ENCODE measurements at regions not wholly inside any gene's neighbourhood (a gene's known extent, or its start where the extent isn't known, plus 50 kb on each side); places are given as distances from the start of the nearest gene placed in this dataset.

DNA sequence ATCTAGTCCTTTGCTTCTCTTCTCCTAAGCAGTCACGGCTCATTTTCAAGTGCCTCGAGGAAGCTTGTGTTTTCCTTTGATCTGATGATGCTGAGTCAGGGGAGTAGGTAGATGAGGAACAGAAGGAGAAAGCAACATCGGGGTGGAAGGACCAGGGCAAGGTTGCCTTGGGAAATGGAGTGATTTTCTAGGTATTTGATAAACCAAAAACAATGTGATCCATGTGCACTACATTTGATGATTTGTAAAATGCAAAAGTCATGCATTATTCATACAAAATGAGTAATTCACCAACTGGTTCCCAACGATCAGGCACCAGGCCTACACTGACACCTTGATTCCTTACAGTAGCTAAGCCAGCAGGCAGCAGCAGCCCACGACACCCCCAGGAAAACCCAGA, 205.3 kb downstream of the ANAPC1 start:
- no peak for DNase-seq
- Histone ChIP-seq H3K4me1 (ENCODE audit: control insufficient read depth, insufficient read depth, low read length) (no peaks in the 10 kb centered on the region), H3K36me3 (ENCODE audit: control insufficient read depth, insufficient read depth, low read length) (no peaks in the 10 kb centered on the region), H3K27me3 (ENCODE audit: control insufficient read depth, insufficient read depth, low read length, poor library complexity, severe bottlenecking) (no peaks in the 10 kb centered on the region), H3K4me3 (ENCODE audit: low read length) (no peak overlapping the region), H3K27ac (ENCODE audit: low read depth, low read length) (no peak overlapping the region), H3K9ac (ENCODE audit: extremely low read depth, low read length, poor library complexity, severe bottlenecking) (no peak overlapping the region), H3K9me3 (ENCODE audit: control insufficient read depth, low read length) (no peaks in the 10 kb centered on the region)
- Mint-ChIP-seq H3K27me3 (ENCODE audit: insufficient read depth) (peaks cover 5% of the 10 kb centered on the region), H3K27ac (no peak overlapping the region), H3K36me3 (ENCODE audit: low read depth) (peaks cover 3% of the 10 kb centered on the region), H3K9me3 (peaks cover 17% of the 10 kb centered on the region), H3K4me1 (peaks cover 9% of the 10 kb centered on the region), H3K4me3 (no peak overlapping the region)
- TF ChIP-seq, protein P1, sequence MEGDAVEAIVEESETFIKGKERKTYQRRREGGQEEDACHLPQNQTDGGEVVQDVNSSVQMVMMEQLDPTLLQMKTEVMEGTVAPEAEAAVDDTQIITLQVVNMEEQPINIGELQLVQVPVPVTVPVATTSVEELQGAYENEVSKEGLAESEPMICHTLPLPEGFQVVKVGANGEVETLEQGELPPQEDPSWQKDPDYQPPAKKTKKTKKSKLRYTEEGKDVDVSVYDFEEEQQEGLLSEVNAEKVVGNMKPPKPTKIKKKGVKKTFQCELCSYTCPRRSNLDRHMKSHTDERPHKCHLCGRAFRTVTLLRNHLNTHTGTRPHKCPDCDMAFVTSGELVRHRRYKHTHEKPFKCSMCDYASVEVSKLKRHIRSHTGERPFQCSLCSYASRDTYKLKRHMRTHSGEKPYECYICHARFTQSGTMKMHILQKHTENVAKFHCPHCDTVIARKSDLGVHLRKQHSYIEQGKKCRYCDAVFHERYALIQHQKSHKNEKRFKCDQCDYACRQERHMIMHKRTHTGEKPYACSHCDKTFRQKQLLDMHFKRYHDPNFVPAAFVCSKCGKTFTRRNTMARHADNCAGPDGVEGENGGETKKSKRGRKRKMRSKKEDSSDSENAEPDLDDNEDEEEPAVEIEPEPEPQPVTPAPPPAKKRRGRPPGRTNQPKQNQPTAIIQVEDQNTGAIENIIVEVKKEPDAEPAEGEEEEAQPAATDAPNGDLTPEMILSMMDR (conservative IDR thresholded peaks at IDR 0.05), result no peak
- 54 to 67% methylated on average over 1 to 5 of the region's 5 CpGs for WGBS, 2 experiments (ENCODE audit: insufficient coverage in 1 of 2, insufficient read length in 1 of 2)

DNA sequence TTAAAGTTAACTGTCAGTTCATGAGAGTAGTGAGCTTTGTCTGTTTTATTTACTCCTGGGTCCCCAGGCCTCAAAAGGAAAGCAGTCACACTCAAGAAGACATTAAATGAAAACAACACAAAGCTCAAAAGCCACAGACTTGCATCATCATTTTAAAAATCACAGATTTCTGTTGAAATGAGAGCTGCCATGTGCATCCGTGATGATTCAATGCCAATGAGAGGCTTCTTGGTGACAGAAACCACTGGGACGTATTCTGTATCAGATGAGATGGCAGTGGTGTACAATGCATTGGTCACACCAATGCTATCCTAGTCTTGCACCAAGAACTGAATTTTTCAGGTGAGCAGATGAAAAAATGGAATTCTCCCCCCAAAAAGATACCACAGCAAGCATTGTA, 204.8 kb downstream of the ANAPC1 start:
- H3K9me3 Mint-ChIP-seq, result peaks cover 15% of the 10 kb centered on the region
- Histone ChIP-seq H3K36me3 (ENCODE audit: control insufficient read depth, insufficient read depth, low read length) (no peaks in the 10 kb centered on the region), H3K27ac (ENCODE audit: low read depth, low read length) (no peak overlapping the region), H3K27me3 (ENCODE audit: control insufficient read depth, insufficient read depth, low read length, poor library complexity, severe bottlenecking) (no peaks in the 10 kb centered on the region), H3K4me3 (ENCODE audit: low read length) (no peak overlapping the region), H3K9me3 (ENCODE audit: control insufficient read depth, low read length) (no peaks in the 10 kb centered on the region), H3K4me1 (ENCODE audit: control insufficient read depth, insufficient read depth, low read length) (no peaks in the 10 kb centered on the region), H3K9ac (ENCODE audit: extremely low read depth, low read length, poor library complexity, severe bottlenecking) (no peak overlapping the region)
- no peaks in the 10 kb centered on the region for H3K36me3 Mint-ChIP-seq (ENCODE audit: low read depth)
- H3K27ac Mint-ChIP-seq, result no peak overlapping the region
- DNase-seq, result no peak
- H3K4me1 Mint-ChIP-seq, result peaks cover 9% of the 10 kb centered on the region
- H3K4me3 Mint-ChIP-seq, result no peak overlapping the region
- 90 to 92% methylated on average over 2 of the region's 2 CpGs for WGBS, 2 experiments (ENCODE audit: insufficient coverage in 1 of 2, insufficient read length in 1 of 2)
- TF ChIP-seq, protein P1 (conservative IDR thresholded peaks at IDR 0.05), result no peak
- H3K27me3 Mint-ChIP-seq (ENCODE audit: insufficient read depth), result peaks cover 5% of the 10 kb centered on the region

DNA sequence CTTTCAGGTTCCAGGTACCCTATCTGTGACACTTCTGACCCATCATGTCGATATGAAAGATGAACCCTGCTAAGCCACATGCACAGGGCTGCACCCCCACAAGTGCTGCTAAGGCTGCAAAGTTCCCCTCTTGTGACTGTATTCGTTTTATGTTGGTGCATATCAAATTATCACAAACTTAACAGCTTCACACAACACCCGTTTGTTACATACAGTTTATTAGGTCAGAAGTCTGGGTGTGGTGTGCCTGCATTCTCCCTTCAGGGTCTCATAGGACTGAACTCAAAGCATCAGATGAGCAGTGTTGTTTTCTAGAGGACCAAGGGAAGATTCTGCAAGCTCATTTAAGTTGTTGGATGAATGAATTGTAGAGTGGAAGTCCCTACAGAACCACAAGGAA, 199.4 kb downstream of the ANAPC1 start:
- Mint-ChIP-seq H3K27ac (no peak overlapping the region), H3K4me1 (peaks cover 7% of the 10 kb centered on the region), H3K36me3 (ENCODE audit: low read depth) (no peaks in the 10 kb centered on the region), H3K9me3 (peaks cover 16% of the 10 kb centered on the region), H3K4me3 (no peak overlapping the region), H3K27me3 (ENCODE audit: insufficient read depth) (peaks cover 6% of the 10 kb centered on the region)
- Histone ChIP-seq H3K4me3 (ENCODE audit: low read length) (no peak overlapping the region), H3K4me1 (ENCODE audit: control insufficient read depth, insufficient read depth, low read length) (peaks cover 8% of the 10 kb centered on the region), H3K27me3 (ENCODE audit: control insufficient read depth, insufficient read depth, low read length, poor library complexity, severe bottlenecking) (peaks cover 12% of the 10 kb centered on the region), H3K27ac (ENCODE audit: low read depth, low read length) (no peak overlapping the region), H3K9ac (ENCODE audit: extremely low read depth, low read length, poor library complexity, severe bottlenecking) (no peak overlapping the region), H3K9me3 (ENCODE audit: control insufficient read depth, low read length) (no peaks in the 10 kb centered on the region), H3K36me3 (ENCODE audit: control insufficient read depth, insufficient read depth, low read length) (no peaks in the 10 kb centered on the region)
- WGBS, 2 experiments (ENCODE audit: insufficient coverage in 1 of 2, insufficient read length in 1 of 2), result 93 to 95% methylated on average over 2 to 3 of the region's 3 CpGs
- no peak for DNase-seq
- TF ChIP-seq, protein P1 (conservative IDR thresholded peaks at IDR 0.05), result no peak
